ENCODE measurements at regions not wholly inside any gene's neighbourhood (a gene's known extent, or its start where the extent isn't known, plus 50 kb on each side); places are given as distances from the start of the nearest gene placed in this dataset.
A peak's percentile ranks its signal among the peaks of the same experiment; 100 is the strongest.

- no peak for TF ChIP-seq CTCF (conservative IDR thresholded peaks at IDR 0.05)
Observed at GRCh38 chr2:152870239-152870638, 151.8 kb downstream of the ARL6IP6 start.

GRCh38 chr2:152867397-152867796, 149.0 kb downstream of the ARL6IP6 start:
- TF ChIP-seq ZFX (IDR thresholded peaks at IDR 0.05) (no peak), CTCF (conservative IDR thresholded peaks at IDR 0.05) (no peak)

More at GRCh38 chr2:152870239-152870638, 151.8 kb downstream of the ARL6IP6 start:
- H3K27ac ChIP-seq, result no peak overlapping the region

GRCh38 chr2:152864601-152865149, 146.3 kb downstream of the ARL6IP6 start:
- no peak for TF ChIP-seq ZFX (IDR thresholded peaks at IDR 0.05)
- TF ChIP-seq CTCF (conservative IDR thresholded peaks at IDR 0.05), result no peak
- no peak overlapping the region for H3K27ac ChIP-seq

More at GRCh38 chr2:152867397-152867796, 149.0 kb downstream of the ARL6IP6 start:
- no peak overlapping the region for H3K27ac ChIP-seq

DNA sequence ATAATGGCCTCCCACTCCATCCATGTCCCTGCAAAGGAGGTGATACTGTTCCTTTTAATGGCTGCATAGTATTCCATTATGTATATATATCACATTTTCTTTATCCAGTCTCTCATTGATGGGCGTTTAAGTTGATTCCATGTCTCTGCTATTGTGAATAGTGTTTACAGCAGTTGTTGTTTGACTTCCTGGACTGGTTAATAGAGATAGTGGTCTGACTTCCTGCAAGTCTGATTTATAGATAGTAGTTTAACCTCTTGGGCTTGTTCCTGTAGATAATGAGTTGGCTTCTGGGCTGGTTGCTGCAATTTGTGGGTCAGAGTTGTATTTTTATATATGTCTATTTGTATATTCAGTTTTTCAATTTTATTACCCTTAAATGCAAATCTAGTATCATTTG, 145.4 kb downstream of the ARL6IP6 start:
- TF ChIP-seq CTCF (conservative IDR thresholded peaks at IDR 0.05) (no peak), ZFX (IDR thresholded peaks at IDR 0.05) (no peak)
- no peak overlapping the region for H3K27ac ChIP-seq

DNA sequence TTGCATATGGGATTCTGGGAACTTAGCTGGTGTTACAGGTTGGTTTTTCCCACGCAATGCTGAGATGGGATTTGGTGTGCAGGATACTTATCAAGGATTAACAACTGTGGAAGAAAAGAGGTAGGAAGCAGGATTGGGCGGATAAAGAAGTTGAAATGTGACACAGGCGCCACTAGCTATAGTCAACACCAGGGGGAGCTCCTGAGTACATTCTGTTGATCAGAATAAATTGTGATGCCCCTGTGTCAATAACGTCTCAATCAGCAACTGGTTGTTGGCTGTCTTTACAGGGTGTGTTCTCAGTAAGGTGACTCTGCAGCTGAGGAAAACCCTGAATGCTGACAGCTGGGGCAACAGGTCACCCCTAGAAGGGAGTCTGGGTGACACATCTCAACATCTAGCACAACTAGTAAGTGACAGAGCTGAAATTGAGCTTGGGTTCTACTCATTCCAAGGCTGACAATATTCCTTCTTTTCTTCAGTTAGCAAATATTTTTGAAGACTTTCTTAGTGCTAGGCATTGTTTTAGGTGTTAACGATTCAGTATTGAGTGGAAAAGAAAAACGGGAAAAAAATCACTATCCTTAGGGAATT, 143.0 kb downstream of the ARL6IP6 start:
- TF ChIP-seq ZFX (IDR thresholded peaks at IDR 0.05) (no peak), CTCF (conservative IDR thresholded peaks at IDR 0.05) (peak; percentile 86)
- no peak overlapping the region for H3K27ac ChIP-seq

DNA sequence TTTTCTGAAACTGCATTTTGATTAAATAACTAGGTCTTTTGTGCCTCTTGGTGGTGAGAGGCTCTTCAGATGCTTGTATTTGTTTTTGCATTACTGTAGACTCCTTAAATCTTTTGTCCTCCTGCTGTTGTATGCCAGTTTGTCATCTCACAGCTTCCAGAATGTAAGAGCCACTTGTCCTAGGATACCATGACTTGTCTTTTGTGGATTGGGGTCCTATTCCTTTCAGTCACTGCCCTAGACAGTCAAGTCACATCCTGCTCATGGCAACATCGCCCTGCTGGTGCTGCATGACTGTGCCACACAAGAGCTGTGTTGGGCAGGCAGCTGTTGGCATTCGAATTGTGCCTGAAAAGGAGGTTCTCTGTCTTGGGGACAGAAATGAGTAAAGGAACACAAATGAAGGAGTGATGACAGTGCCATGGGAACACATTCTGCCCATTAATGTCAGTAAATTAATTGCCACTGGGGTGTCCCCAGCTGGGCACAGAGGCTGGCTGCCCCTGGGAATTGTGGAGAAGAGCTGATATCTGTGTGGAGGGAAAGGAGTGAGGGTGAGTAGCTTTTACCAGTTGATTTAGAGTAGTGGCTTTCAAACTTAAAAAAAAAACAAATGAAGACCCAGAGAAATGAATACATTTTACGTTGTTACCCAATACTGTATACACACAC, 140.3 kb downstream of the ARL6IP6 start:
- H3K27ac ChIP-seq, result no peak overlapping the region
- no peak for TF ChIP-seq CTCF (conservative IDR thresholded peaks at IDR 0.05)

GRCh38 chr2:152846697-152847470, 128.5 kb downstream of the ARL6IP6 start:
- TF ChIP-seq CTCF (conservative IDR thresholded peaks at IDR 0.05), result no peak
- no peak for TF ChIP-seq ZFX (IDR thresholded peaks at IDR 0.05)
- H3K27ac ChIP-seq, result no peak overlapping the region
